GM12878 (cell line): ENCODE measurements at regions not wholly inside any gene's neighbourhood (a gene's known extent, or its start where the extent isn't known, plus 50 kb on each side); places are given as distances from the start of the nearest gene placed in this dataset.
A peak's percentile ranks its signal among the peaks of the same experiment; 100 is the strongest.

Experiments used
- ATAC-seq: fragments of 200-7000 bp; cut with Tn5 transposase; 3 replicates; pipeline ENCODE4 v1.9.1; 2020; ENCODE audit warnings: mild to moderate bottlenecking, moderate library complexity
- BruUV-seq: library from RNA; stranded (reverse); fragments of 400-500 nt; replicated peaks from 2 replicates; lab custom pipeline; 2021; lab: Mats Ljungman, UMichigan
- CTCF ChIA-PET: fragments of 300-600 bp; sonication (Branson Sonifier 250); formaldehyde crosslinking; extraction: SDS; loops from one replicate; lab custom pipeline; 2021; ENCODE audit warnings: inconsistent platforms; lab: Yijun Ruan, JAX
- POLR2A ChIA-PET: fragments of 350-600 bp; formaldehyde crosslinking; extraction: SDS; loops from one replicate; lab custom pipeline; 2021; ENCODE audit warnings: inconsistent platforms; lab: Charles Lee
- RAD21 ChIA-PET: fragments of 300-600 bp; sonication (Branson Sonifier 250); formaldehyde crosslinking; loops from one replicate; lab custom pipeline; 2023; ENCODE audit warnings: antibody characterized with exemption; ENCODE audit not compliant: unreplicated experiment; lab: Charles Lee
- SMC1A ChIA-PET: fragments of 300-600 bp; sonication (Branson Sonifier 250); formaldehyde crosslinking; loops from one replicate; lab custom pipeline; 2023; ENCODE audit not compliant: unreplicated experiment, uncharacterized antibody; lab: Charles Lee
- DNase-seq: peaks from one replicate; pipeline ENCODE4 v3.0.0-alpha.2; 2011; ENCODE audit warnings: low read depth, low spot score
- FAIRE-seq: peaks from 3 replicates; lab custom pipeline; 2011; peaks lifted over from hg19 to GRCh38; lab: Jason Lieb, UNC
- H2AFZ ChIP-seq: 2 replicates; pipeline ENCODE4 v1.6.0; 2011; ENCODE audit warnings: low read depth, low read length, control low read depth; ENCODE audit not compliant: control insufficient read depth
- H3K27ac ChIP-seq: 2 replicates; pipeline ENCODE4 v1.5.1; 2011; ENCODE audit warnings: control low read depth; ENCODE audit not compliant: control insufficient read depth, insufficient read depth
- H3K27me3 ChIP-seq, 2 experiments: replicated peaks in 1 of 2; 2 replicates each; pipeline versions ENCODE4 v1.6.0 to v1.6.1; 2011; ENCODE audit warnings: low read length in 1 of 2; ENCODE audit not compliant: control insufficient read depth in 2 of 2, insufficient read depth in 2 of 2
- H3K36me3 ChIP-seq, 2 experiments: 2 replicates each; pipeline ENCODE4 v1.5.1; 2011; ENCODE audit warnings: low read length in 1 of 2; ENCODE audit not compliant: control insufficient read depth in 2 of 2, insufficient read depth in 2 of 2
- H3K4me1 ChIP-seq: 2 replicates; pipeline ENCODE4 v1.6.1; 2011; ENCODE audit warnings: mild to moderate bottlenecking, low read length, moderate library complexity, mixed read lengths; ENCODE audit not compliant: control insufficient read depth, insufficient read depth
- H3K4me2 ChIP-seq: 2 replicates; pipeline ENCODE4 v1.6.0; 2011; ENCODE audit warnings: control low read depth; ENCODE audit not compliant: control insufficient read depth, insufficient read depth
- H3K4me3 ChIP-seq: fragments of 200-600 bp; sonication (generic); 2 replicates; pipeline ENCODE4 v1.5.1; 2016
- H3K79me2 ChIP-seq: 2 replicates; pipeline ENCODE4 v1.6.0; 2011; ENCODE audit warnings: low read length; ENCODE audit not compliant: control insufficient read depth, insufficient read depth
- H3K9ac ChIP-seq: 2 replicates; pipeline ENCODE4 v1.8.0; 2011; ENCODE audit warnings: low read length, control low read depth, mixed read lengths; ENCODE audit not compliant: control insufficient read depth, insufficient read depth
- H3K9me3 ChIP-seq: replicated peaks from 3 replicates; pipeline ENCODE4 v1.5.1; 2011; ENCODE audit warnings: mild to moderate bottlenecking, low read length; ENCODE audit not compliant: control insufficient read depth, insufficient read depth
- H4K20me1 ChIP-seq: 2 replicates; pipeline ENCODE4 v1.6.0; 2011; ENCODE audit not compliant: control insufficient read depth, insufficient read depth
- GABPA ChIP-seq: IDR thresholded peaks from 2 replicates; pipeline ENCODE4 v1.6.1; 2014; ENCODE audit warnings: antibody characterized with exemption, low read depth, mild to moderate bottlenecking, inconsistent platforms
- IKZF2 ChIP-seq, 2 experiments: fragments of 450-650 bp; IDR thresholded peaks; 2 replicates each; pipeline ENCODE4 v1.6.1; 2017; ENCODE audit warnings: mild to moderate bottlenecking in 2 of 2, moderate library complexity in 2 of 2
- MEF2B ChIP-seq: fragments of 450-650 bp; IDR thresholded peaks from 2 replicates; pipeline ENCODE4 v1.6.1; 2018; ENCODE audit warnings: mild to moderate bottlenecking, moderate library complexity; ENCODE audit not compliant: partially characterized antibody, poor library complexity, severe bottlenecking
- SMC3 ChIP-seq: IDR thresholded peaks from 2 replicates; pipeline ENCODE4 v1.6.1; 2011; ENCODE audit warnings: low read length, improper control_type of control experiment, borderline replicate concordance
- WGBS: methylation state at CpG from one replicate; pipeline ENCODE4 v1.1.6; 2016; ENCODE audit warnings: low lambda C conversion rate; ENCODE audit not compliant: insufficient replicate concordance, insufficient coverage; ENCODE audit errors: missing lambda C conversion rate; 5-methylcytosine and 5-hydroxymethylcytosine counted together
- in situ Hi-C: fragments of 300-500 bp; cut with MboI; formaldehyde crosslinking; loops from 9 replicates; pipeline ENCODE4 v1.14.3; 2018; ENCODE audit warnings: mixed read lengths
- intact Hi-C: fragments of 100-400 bp; cut with micrococcal nuclease; formaldehyde crosslinking; loops from one replicate; pipeline ENCODE4 v1.14.2; 2022; ENCODE audit not compliant: unreplicated experiment
- TF ChIP-seq, protein P1 (sequence below), 3 experiments: IDR thresholded peaks in 2 of 3; conservative IDR thresholded peaks in 1 of 3; 2 replicates each; pipeline ENCODE4 v1.5.1; 2011; ENCODE audit warnings: low read depth in 3 of 3, low read length in 3 of 3, mild to moderate bottlenecking in 3 of 3, control low read depth in 2 of 3, moderate library complexity in 2 of 3, inconsistent platforms in 1 of 3, mixed read lengths in 1 of 3; ENCODE audit not compliant: control insufficient read depth in 2 of 3, insufficient read depth in 1 of 3; ENCODE audit errors: extremely low read depth in 1 of 3

DNA sequence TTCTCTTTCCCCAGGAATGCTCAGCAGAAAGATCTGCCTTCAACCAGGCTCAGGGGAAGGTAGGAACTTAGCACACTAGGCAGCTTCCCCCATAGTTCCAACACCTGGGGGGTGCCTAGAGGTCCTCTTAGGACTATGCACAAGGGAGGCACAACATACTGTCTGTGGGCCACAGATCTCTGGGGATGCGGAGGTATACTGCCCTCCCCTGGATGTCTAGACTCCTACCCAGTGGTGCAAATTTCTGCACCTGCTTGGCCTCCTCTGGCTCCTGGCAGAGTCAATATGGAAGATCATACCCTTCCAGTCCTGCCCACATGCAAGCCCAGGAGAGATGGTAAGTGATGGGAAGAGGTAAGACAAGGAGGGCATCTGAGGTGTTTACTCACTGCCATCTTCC lies 247.5 kb upstream of the DAPK1 start:
- no peaks in the 10 kb centered on the region for H3K79me2 ChIP-seq
- in situ Hi-C loops (no loop called here), intact Hi-C loops (no loop called here)
- H4K20me1 ChIP-seq: no peaks in the 10 kb centered on the region
- no peak overlapping the region for H3K4me2 ChIP-seq
- RAD21 ChIA-PET: no interaction called here
- WGBS: 59% methylated on average over 1 of the region's 1 CpG
- TF ChIP-seq, protein P1, sequence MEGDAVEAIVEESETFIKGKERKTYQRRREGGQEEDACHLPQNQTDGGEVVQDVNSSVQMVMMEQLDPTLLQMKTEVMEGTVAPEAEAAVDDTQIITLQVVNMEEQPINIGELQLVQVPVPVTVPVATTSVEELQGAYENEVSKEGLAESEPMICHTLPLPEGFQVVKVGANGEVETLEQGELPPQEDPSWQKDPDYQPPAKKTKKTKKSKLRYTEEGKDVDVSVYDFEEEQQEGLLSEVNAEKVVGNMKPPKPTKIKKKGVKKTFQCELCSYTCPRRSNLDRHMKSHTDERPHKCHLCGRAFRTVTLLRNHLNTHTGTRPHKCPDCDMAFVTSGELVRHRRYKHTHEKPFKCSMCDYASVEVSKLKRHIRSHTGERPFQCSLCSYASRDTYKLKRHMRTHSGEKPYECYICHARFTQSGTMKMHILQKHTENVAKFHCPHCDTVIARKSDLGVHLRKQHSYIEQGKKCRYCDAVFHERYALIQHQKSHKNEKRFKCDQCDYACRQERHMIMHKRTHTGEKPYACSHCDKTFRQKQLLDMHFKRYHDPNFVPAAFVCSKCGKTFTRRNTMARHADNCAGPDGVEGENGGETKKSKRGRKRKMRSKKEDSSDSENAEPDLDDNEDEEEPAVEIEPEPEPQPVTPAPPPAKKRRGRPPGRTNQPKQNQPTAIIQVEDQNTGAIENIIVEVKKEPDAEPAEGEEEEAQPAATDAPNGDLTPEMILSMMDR (IDR thresholded peaks at IDR 0.05 in 2 of 3, conservative IDR thresholded peaks at IDR 0.05 in 1 of 3; ENCODE audit: control insufficient read depth in 2 of 3, extremely low read depth in 1 of 3, insufficient read depth in 1 of 3, low read depth in 3 of 3, low read length in 3 of 3): peak in 1 of 3 experiments; percentile 3; a peak in 1 of 6 replicates
- TF ChIP-seq IKZF2 (IDR thresholded peaks at IDR 0.05) (no peak), SMC3 (0 out of 2 replicates have a peak, but pooled peaks have one; percentile 2)
- CTCF ChIA-PET: no interaction called here
- H3K4me1 ChIP-seq: no peaks in the 10 kb centered on the region
- H3K36me3 ChIP-seq: no peaks in the 10 kb centered on the region
- SMC1A ChIA-PET: no interaction called here
- DNase-seq (no peak), ATAC-seq (peak; percentile 38; the same call in 1 of the 3 replicates), FAIRE-seq (no peak)
- no peaks in the 10 kb centered on the region for H3K9me3 ChIP-seq
- no peak overlapping the region for H2AFZ ChIP-seq
- BruUV-seq: no TSS peak
- no peaks in the 10 kb centered on the region; a peak in 1 of 4 replicates for H3K27me3 ChIP-seq
- no peak overlapping the region for H3K9ac ChIP-seq
- no peak overlapping the region for H3K4me3 ChIP-seq
- POLR2A ChIA-PET: no interaction called here
- H3K27ac ChIP-seq: no peak overlapping the region

DNA sequence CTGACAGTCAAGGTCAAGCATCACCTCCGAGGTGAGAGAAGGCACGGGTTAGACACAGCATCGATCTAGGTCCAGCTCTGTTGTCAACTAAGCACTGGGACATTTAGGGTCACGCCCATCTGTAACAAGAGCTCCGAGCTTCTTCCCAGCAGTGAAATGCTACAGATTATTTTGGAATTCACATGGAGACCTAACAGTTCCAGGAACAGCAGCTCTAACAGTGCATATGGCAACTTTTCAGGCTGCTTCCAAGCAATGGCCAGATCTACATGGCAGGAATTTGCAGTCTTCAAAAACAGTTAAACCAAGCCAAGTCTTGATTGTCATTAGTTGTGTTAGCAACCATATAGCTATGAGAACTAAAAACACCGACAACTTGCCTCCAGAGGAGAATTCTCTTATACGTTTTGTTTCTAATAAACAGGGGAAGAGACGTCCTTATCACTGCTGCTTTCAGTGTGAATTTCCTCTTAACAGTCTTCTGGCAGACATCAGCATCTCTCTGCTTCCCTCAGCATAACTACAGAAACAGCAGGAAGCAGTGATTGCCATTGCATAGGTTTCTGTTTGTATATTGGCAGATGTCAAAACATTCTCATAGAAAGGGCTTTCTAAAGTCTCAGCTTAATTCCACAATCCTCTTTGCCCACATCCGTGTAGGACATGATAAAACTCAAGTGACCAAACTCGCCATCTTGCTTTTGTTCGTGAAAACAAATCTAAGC lies 242.1 kb upstream of the DAPK1 start:
- H3K9ac ChIP-seq: no peak overlapping the region
- no peaks in the 10 kb centered on the region for H4K20me1 ChIP-seq
- H3K4me2 ChIP-seq: no peak overlapping the region
- H3K4me3 ChIP-seq: no peak overlapping the region
- POLR2A ChIA-PET: interaction anchor here (0.6 kb wide), 1 partner anchor 459 kb away, joined by 3 read pairs; no protein-coding TSS in a partner anchor
- no peak overlapping the region for H2AFZ ChIP-seq
- no peak for ATAC-seq
- H3K27ac ChIP-seq: no peak overlapping the region
- SMC1A ChIA-PET: interaction anchor here (0.7 kb wide), 1 partner anchor 43 kb away, joined by 3 read pairs; no protein-coding TSS in a partner anchor
- no peaks in the 10 kb centered on the region for H3K4me1 ChIP-seq
- 5% methylated on average over 11 of the region's 11 CpGs for WGBS
- no peak for TF ChIP-seq GABPA
- TF ChIP-seq MEF2B: no peak
- no peak for FAIRE-seq
- H3K36me3 ChIP-seq: no peaks in the 10 kb centered on the region
- intact Hi-C loops: no loop called here
- CTCF ChIA-PET: no interaction called here
- peaks cover 0 to 3% of the 10 kb centered on the region in 2 experiments; a peak in 3 of 4 replicates for H3K27me3 ChIP-seq
- no peaks in the 10 kb centered on the region for H3K79me2 ChIP-seq
- RAD21 ChIA-PET: no interaction called here
- no peak for DNase-seq
- no peaks in the 10 kb centered on the region for H3K9me3 ChIP-seq
- no TSS peak for BruUV-seq
- in situ Hi-C loops: no loop called here
